GM19025 (cell line): ENCODE measurements at regions not wholly inside any gene's neighbourhood (a gene's known extent, or its start where the extent isn't known, plus 50 kb on each side); places are given as distances from the start of the nearest gene placed in this dataset.
"Not testable (repeated sequence)": the region's sequence is repeated elsewhere in the genome, so short reads cannot be mapped to it uniquely, and the experiment has no call there.

Source experiments
- ATAC-seq: cut with Tn5 transposase; IDR thresholded peaks from one replicate; pipeline ENCODE4 v1.9.1; 2021; ENCODE audit warnings: mild to moderate bottlenecking, low read depth, moderate library complexity; ENCODE audit not compliant: unreplicated experiment

GRCh38 chr5:122591828-122592227 lies 183.1 kb upstream of the SNX2 start:
- ATAC-seq, result no peak

DNA sequence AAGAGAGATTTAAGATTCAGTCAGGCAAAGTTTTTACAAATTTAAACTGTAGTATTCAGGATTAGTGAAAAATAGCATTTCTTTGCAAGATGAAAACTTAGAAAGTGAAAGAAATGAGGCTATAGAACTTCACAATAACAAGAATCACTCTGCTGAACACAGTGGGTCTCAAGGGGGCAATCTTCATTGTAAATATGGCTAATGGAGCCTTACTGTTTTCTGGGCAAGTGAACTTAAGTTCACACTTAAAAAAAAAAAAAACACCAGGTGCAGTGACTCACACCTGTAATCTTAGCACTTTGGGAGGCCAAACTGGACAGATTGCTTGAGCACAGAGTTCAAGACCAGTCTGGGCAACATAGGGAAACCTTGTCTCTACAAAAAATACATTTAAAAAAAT lies 175.9 kb upstream of the SNX2 start:
- no peak for ATAC-seq

- no peak for ATAC-seq
Observed at GRCh38 chr5:122600924-122601323, 174.0 kb upstream of the SNX2 start.

DNA sequence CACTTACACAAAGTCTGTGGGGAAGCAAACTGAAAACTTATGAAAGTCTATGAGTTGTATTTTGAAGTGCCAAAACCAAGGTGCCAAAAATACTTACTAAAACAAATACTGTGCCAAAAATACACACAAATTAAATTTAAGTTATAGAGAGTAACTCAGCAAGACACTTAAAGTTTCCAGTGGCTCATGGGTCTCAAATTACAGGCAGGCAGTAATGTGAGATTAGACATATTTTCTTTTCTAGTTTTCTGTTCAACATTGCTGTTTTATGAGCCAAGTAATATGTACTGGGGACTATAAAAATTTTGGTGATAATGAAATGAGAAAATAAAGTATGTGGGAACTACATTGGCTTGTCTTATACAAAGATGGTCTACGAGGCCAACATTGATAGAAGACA lies 172.2 kb upstream of the SNX2 start:
- ATAC-seq, result no peak

- no peak for ATAC-seq
Observed at GRCh38 chr5:122605236-122605635, 169.6 kb upstream of the SNX2 start.

- ATAC-seq, result no peak
Observed at GRCh38 chr5:122607818-122608217, 167.1 kb upstream of the SNX2 start.

GRCh38 chr5:122608222-122608621 lies 166.7 kb upstream of the SNX2 start:
- ATAC-seq, result no peak

DNA sequence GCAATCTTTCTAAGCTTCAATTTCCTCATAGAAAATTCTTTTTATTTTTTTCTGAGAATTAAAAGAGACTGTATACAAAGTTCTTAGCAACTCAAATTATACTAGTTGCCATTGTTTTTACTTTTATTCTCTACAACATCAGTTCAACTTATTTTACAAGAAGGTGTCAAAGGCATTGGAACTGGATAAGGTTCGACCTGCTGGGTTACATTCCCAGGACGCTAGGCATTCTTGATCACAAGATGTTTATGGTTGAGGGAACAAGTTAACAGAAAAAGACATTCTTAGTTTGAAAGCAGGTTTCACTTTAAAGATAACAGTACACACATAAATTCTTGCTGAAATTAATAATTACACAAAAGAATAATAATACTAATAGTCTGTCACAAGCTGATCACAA lies 163.5 kb upstream of the SNX2 start:
- no peak for ATAC-seq

- no peak for ATAC-seq
Observed at GRCh38 chr5:122612901-122613300, 162.0 kb upstream of the SNX2 start.

DNA sequence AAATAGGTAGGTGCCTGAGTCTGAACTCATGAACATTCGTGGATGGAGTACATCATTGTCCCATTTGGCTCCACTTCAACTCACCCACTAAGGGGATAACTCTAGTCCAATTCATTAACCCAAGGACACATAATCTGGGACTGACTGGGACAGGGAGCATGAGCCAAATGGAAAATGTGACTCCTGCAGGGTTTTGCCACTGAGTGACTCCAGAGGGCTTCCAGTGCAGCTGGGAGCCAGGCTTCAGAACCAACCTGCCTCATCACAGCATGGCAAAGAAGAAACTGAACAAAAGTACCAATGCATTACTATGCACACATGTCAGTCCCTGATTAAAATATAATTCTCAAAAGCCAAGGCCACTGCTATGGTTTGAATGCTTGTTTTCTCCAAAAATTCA lies 159.7 kb upstream of the SNX2 start:
- ATAC-seq, result no peak

DNA sequence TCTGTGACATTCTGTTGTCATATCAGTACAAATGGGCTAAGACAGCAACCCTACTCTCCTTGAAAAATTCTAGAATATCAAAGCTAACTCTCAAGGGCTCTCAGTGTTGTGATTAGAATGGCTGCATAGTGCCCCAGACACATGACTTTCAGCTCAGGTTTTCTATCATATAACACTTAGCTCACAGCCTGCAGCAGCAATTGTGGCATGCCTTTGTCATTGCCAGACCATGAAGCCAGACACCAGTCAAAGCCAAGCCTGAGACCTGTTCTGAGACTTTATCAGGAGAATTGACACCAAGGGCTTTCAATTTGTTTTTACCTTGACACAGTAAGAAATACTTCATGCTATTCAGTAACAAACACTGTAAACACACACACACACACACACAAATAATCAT lies 159.0 kb upstream of the SNX2 start:
- ATAC-seq, result no peak

DNA sequence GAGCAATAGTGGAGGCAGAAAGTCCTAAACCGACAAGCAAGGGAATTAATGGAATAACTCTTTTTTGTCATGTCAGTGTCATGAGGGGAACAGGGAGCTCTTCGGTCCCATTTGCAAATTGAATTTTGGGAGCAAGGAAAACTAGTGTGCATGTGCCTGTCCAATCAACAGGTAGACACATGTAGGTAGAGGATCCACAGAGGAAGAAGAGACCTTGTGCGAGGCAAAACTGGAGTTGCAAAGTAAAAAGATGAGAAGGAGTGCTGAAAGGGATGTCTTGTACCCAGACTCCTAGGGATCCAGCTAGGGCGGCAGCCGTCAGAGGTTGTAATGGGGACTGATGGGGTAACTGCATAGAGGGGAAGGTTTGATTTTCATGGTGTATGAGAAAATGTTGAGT lies 156.8 kb upstream of the SNX2 start:
- not testable (repeated sequence) for ATAC-seq

DNA sequence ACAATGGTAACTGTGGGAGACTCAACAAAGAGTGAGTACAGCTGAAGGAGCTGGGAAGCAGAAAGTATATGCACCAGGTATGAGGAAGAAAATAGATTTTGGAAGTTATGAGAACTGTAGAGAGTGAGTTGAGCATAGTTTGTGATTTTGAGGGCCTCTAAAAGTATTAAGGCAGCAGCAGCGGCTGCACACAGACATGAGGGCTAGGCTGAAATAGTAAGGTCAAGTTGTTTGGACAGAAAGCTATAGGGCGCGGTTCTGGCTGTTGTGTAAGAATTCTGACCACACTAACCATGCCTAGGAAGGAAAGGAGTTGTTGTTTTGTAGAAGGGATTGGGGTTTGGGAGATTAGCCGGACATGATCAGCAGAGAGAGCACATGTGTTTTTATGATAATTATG lies 154.1 kb upstream of the SNX2 start:
- not testable (repeated sequence) for ATAC-seq

- not testable (repeated sequence) for ATAC-seq
Observed at GRCh38 chr5:122628714-122629113, 146.2 kb upstream of the SNX2 start.

DNA sequence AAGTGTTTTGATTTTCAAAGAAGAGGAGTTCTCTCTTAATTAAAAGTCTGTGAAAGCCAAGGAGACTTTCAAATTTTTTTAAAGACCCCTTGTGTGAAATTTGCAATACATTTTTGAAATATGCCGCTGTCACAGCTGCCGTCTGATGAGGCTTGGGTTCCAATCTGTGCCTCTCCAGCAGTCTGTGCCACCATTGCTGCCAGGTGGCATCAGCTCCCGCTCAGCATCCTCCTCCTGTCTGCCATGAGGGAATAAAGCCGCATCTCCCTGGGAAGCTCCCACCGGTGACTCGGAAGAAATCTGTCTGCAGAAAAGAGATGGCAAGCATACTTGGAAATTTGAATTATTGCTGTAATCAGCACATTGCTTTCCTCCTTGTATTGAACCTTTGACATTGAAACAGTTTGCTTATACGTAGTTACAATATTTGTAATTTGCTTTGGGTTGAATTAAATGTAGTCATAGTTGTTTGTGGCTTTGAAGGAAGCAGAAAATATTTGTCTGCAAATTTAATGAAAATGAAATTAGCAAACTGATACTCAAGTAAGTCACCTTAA lies 145.7 kb upstream of the SNX2 start:
- ATAC-seq, result no peak

DNA sequence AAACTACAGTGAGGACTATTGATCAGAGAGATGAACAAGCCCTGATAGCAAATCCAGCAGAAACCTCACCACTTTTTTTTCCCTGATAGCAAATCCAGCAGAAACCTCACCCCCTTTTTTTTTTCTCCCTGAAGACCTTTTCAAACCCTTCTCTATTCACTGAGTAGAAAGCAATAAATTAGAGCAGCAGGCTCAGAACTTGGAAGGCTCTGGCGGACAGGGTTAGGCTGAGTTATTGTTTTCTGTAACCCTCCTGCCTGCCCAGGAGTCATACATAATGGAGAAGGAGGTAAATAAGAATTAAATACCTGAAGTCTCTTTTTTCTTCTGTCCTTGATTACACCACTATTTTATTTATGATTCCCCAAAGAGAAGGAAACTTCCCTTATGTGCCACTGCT lies 136.3 kb upstream of the SNX2 start:
- no peak for ATAC-seq

DNA sequence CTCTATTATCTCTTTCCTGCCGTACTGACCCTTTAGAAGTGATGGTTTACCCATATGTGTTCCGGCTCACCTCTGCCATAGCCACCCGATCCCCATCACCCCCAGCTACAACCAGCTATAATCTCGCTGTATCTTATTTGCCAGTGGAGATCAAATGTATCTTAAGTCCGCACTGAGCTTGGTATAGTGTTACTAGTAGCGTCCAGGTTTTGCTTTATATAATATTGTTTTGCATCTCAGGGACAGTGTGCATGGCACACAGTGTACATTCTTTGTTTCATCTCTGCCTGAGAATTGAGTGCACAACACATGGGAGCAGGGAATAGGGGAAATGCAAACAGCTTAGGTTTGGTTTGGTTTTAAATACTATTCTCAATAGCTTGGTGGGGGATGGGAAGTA lies 135.8 kb upstream of the SNX2 start:
- ATAC-seq, result no peak

DNA sequence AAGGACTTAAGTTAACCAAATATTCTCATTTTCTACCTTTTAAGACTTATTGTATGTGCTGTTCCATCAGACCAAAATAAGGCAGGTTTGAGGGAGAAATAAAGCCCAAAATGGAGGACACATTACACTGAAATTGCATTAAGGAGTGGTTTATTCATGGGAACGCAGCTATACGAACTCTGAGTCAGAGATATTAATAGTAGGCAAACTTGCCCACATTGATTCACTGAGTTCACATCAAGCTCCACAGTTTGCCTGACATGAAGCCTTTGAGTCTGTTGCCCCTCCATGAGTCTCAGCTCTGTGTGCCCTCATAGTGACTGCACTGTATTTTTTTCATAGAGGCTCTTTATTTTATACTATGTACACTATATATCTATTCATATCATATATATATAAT lies 135.0 kb upstream of the SNX2 start:
- ATAC-seq, result no peak

- no peak for ATAC-seq
Observed at GRCh38 chr5:122649080-122649479, 125.8 kb upstream of the SNX2 start.

- ATAC-seq, result no peak
Observed at GRCh38 chr5:122653087-122654017, 121.5 kb upstream of the SNX2 start.

DNA sequence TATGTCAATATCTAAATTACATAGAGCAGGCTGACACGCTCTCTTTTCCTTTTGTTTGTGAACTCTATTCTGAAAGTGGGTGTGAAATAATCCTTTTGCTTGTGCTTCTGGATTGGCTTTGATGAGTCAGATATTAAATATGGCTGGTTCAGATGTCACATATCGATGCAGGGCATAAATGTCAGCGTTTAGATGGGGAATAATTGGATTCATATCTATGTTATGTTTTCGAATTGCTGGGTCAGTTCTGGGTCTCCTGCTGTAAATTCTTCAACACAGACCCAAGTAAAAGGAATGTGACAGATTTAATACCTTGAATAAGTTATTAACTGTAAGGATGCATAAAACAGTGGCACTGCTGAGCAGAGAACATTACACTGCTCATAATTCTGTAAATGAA lies 118.7 kb upstream of the SNX2 start:
- no peak for ATAC-seq

GRCh38 chr5:122656577-122656976 lies 118.3 kb upstream of the SNX2 start:
- ATAC-seq, result no peak
